H4 (cell line): ENCODE measurements at regions not wholly inside any gene's neighbourhood (a gene's known extent, or its start where the extent isn't known, plus 50 kb on each side); places are given as distances from the start of the nearest gene placed in this dataset.

Experiments
- DNase-seq: peaks from one replicate; pipeline ENCODE4 v3.0.0-alpha.2; 2015; ENCODE audit warnings: low spot score

- no peak for DNase-seq
Measured at GRCh38 chr2:64196963-64197362, 52.7 kb upstream of the PELI1 start.

- no peak for DNase-seq
Measured at GRCh38 chr2:64201151-64201550, 56.9 kb upstream of the PELI1 start.

- DNase-seq = peak; percentile 67
Measured at GRCh38 chr2:64202206-64202845, 58.1 kb upstream of the PELI1 start.

GRCh38 chr2:64203131-64203857 lies 59.1 kb upstream of the PELI1 start:
- DNase-seq = peak; percentile 23

- DNase-seq = peak; percentile 12
Measured at GRCh38 chr2:64203858-64204632, 59.8 kb upstream of the PELI1 start.

GRCh38 chr2:64204703-64205102 lies 60.5 kb upstream of the PELI1 start:
- no peak for DNase-seq

- DNase-seq = no peak
Measured at GRCh38 chr2:64205415-64205814, 61.2 kb upstream of the PELI1 start.

- no peak for DNase-seq
Measured at GRCh38 chr2:64207573-64207972, 63.4 kb upstream of the PELI1 start.

GRCh38 chr2:64210816-64211215 lies 66.6 kb upstream of the PELI1 start:
- no peak for DNase-seq

GRCh38 chr2:64211276-64211921 lies 67.2 kb upstream of the PELI1 start:
- no peak for DNase-seq

GRCh38 chr2:64212346-64212745 lies 68.1 kb upstream of the PELI1 start:
- peak; percentile 88 for DNase-seq

GRCh38 chr2:64212801-64213321 lies 68.6 kb upstream of the PELI1 start:
- peak; percentile 95 for DNase-seq

- DNase-seq = no peak
Measured at GRCh38 chr2:64213532-64214275, 69.5 kb upstream of the PELI1 start.

GRCh38 chr2:64214281-64215115 lies 70.3 kb upstream of the PELI1 start:
- peak; percentile 17 for DNase-seq

- DNase-seq = no peak
Measured at GRCh38 chr2:64217198-64217869, 73.1 kb upstream of the PELI1 start.

- DNase-seq = no peak
Measured at GRCh38 chr2:64218137-64218802, 74.0 kb upstream of the PELI1 start.

GRCh38 chr2:64219149-64219548 lies 74.9 kb upstream of the PELI1 start:
- no peak for DNase-seq

- no peak for DNase-seq
Measured at GRCh38 chr2:64220265-64220664, 76.0 kb upstream of the PELI1 start.

- no peak for DNase-seq
Measured at GRCh38 chr2:64220894-64221617, 76.8 kb upstream of the PELI1 start.
